Renal cortical epithelial cell (primary cell): ENCODE measurements at regions not wholly inside any gene's neighbourhood (a gene's known extent, or its start where the extent isn't known, plus 50 kb on each side); places are given as distances from the start of the nearest gene placed in this dataset.
"Not testable (repeated sequence)": the region's sequence is repeated elsewhere in the genome, so short reads cannot be mapped to it uniquely, and the experiment has no call there.

Experiments used
- DNase-seq: peaks from one replicate; pipeline ENCODE4 v3.0.0-alpha.2; 2011; ENCODE audit warnings: low read depth

GRCh38 chr17:30638968-30639367, 161.8 kb downstream of the GOSR1 start:
- peak; percentile 15 for DNase-seq

DNA sequence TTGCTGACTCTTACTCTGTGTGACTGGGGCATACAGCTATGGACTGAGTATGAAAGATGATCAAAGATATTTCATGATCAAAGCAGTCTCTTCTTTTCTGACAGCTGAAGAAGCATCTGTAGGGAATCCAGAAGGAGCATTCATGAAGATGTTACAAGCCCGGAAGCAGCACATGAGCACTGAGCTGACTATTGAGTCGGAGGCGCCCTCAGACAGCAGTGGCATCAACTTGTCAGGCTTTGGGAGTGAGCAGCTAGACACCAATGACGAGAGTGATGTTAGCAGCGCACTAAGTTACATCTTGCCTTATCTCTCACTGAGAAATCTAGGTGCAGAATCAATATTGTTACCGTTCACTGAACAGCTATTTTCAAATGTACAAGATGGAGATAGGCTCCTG, 154.4 kb downstream of the GOSR1 start:
- not testable (repeated sequence) for DNase-seq

- DNase-seq: not testable (repeated sequence)
Observed at GRCh38 chr17:30625380-30625779, 148.2 kb downstream of the GOSR1 start.

GRCh38 chr17:30624180-30624579, 147.0 kb downstream of the GOSR1 start:
- DNase-seq: not testable (repeated sequence)

GRCh38 chr17:30609682-30610081, 132.5 kb downstream of the GOSR1 start:
- DNase-seq: not testable (repeated sequence)

DNA sequence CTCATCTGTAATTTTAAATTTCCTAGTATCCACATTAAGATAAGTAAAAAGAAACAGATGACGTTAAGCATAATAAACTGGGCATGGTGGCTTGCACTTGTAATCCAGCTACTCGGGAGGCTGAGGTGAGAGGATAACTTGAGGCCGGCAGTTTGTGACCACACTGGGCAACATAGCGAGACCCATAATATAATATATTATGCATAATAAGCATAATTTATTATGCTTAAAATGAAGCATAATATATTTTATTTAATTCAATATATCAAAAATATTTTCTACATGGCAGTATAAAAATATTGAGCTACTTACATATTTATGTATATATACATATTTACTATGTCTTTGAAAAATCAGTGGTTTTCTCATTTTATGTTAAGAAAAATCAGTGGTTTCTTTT, 128.3 kb downstream of the GOSR1 start:
- DNase-seq: no peak

- no peak for DNase-seq
Observed at GRCh38 chr17:30605027-30605426, 127.8 kb downstream of the GOSR1 start.

- DNase-seq: not testable (repeated sequence)
Observed at GRCh38 chr17:30602396-30602795, 125.2 kb downstream of the GOSR1 start.

- peak; percentile 38 for DNase-seq
Observed at GRCh38 chr17:30601984-30602383, 124.8 kb downstream of the GOSR1 start.

GRCh38 chr17:30600830-30601494, 123.8 kb downstream of the GOSR1 start:
- DNase-seq: peak; percentile 6

DNA sequence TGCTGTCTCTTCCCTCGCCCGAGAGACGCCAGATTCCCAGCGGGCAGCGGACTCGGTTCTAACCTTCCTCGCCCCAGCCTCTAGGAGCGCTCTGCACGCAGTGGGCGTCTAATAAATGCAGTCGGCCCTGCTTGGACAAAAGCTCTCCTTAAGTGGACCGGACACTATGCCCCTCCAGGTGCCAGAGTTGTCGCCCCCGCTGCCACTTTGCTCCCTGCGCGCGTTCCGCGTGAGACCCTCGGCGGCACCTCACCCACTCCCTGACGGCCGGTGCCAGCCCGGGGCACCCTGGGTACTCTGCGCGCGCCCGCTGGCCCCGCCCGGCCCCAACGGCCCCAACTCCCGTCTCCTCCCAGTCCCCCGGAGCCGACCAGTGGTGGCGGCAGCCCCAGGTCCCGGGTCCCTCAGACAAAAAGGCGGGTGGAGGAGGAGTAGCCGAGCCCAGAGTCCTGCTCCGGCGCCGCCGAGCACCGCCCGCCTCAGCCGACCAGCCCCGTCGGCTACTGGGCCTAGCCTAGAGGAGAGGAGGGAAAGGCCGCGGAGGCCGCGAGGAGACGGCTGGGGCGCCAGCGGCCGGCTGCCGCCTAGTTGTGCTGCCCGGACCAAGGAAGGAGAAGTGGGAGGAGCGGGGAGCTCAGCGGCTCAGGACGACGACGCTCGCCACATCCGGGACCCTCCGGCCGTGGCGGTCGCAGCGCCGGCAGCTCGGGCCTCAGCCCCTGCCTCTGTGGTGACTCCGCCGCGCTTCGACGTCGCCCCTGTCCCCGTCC, 123.0 kb downstream of the GOSR1 start:
- DNase-seq: peak; percentile 40

DNA sequence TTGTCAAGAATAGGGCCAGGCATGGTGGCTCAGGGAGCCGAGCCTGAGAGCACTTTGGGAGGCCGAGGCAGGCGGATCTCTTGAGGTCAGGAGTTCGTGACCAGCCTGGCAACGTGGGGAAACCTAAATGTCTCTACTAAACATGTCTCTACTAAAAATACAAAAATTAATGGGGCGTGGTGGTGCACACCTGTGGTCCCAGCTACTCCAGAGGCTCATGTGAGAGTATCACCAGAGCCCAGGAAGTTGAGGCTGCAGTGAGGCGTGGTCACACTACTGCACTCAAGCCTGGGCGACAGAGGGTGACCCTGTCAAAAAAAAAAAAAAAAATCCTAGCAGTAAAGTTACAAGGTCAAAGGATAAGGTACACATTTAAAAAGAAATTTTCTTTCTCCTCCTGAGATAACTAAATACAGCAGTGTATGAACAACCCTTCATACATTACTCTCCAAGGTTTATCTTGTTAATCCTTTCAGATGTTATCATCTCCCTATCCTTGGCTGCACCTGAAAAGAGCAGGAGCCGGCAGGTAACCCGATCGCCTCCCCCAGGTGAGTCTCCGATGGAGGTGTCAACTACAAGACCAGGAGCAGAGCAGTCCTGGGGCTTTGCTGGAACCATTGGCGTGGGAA, 122.3 kb downstream of the GOSR1 start:
- DNase-seq: no peak

GRCh38 chr17:30597776-30598288, 120.6 kb downstream of the GOSR1 start:
- DNase-seq: no peak

DNA sequence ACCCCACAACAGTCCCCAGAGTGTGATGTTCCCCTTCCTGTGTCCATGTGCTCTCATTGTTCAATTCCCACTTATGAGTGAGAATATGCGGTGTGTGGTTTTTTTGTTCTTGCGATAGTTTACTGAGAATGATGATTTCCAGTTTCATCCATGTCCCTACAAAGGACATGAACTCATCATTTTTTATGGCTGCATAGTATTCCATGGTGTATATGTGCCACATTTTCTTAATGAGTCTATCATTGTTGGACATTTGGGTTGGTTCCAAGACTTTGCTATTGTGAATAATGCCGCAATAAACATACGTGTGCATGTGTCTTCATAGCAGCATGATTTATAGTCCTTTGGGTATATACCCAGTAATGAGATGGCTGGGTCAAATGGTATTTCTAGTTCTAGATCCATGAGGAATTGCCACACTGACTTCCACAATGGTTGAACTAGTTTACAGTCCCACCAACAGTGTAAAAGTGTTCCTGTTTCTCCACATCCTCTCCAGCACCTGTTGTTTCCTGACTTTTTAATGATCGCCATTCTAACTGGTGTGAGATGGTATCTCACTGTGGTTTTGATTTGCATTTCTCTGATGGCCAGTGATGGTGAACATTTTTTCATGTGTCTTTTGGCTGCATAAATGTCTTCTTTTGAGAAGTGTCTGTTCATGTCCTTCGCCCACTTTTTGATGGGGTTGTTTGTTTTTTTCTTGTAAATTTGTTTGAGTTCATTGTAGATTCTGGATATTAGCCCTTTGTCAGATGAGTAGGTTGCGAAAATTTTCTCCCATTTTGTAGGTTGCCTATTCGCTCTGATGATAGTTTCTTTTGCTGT, 120.0 kb downstream of the GOSR1 start:
- DNase-seq: not testable (repeated sequence)

DNA sequence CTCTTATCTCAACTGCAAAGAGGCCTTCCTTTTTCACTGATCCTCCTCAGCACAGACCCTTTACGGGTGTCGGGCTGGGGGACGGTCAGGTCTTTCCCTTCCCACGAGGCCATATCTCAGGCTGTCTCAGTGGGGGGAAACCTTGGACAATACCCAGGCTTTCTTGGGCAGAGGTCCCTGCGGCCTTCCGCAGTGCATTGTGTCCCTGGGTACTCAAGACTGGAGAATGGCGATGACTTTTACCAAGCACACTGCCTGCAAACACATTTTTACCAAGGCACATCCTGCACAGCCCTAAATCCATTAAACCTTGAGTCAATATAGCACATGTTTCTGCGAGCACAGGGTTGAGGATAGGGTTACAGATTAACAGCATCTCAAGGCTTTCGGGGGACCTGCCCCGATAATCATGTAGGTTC, 117.8 kb downstream of the GOSR1 start:
- not testable (repeated sequence) for DNase-seq

DNA sequence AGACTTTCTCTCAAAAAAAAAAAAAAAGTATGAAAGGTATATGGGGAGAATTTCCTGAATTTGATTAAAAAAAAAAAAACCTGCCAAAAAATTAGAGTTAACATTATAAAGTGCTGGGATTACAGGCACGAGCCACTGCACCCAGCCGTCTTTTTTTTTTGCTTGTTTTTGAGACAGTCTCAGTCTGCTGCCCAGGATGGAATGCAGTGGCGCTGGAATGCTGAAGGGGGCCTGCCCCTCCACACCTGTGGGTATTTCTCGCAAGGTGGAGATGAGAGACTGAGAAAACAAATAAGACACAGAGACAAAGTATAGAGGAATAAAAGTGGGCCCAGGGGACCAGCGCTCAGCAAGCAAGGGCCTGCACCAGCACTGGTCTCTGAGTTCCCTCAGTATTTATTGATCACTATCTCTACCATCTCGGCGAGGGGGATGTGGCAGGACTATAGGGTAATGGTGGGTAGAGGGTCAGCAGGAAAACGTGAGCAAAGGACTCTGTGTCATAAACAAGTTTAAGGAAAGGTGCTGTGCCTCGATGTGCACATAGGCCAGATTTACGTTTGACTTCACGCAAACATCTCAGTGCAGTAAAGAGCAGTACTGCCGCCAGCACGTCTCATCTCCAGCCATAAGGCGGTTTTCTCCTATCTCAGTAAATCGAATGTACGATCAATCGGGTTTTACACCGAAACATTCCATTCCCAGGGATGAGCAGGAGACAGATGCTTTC, 117.2 kb downstream of the GOSR1 start:
- no peak for DNase-seq

DNA sequence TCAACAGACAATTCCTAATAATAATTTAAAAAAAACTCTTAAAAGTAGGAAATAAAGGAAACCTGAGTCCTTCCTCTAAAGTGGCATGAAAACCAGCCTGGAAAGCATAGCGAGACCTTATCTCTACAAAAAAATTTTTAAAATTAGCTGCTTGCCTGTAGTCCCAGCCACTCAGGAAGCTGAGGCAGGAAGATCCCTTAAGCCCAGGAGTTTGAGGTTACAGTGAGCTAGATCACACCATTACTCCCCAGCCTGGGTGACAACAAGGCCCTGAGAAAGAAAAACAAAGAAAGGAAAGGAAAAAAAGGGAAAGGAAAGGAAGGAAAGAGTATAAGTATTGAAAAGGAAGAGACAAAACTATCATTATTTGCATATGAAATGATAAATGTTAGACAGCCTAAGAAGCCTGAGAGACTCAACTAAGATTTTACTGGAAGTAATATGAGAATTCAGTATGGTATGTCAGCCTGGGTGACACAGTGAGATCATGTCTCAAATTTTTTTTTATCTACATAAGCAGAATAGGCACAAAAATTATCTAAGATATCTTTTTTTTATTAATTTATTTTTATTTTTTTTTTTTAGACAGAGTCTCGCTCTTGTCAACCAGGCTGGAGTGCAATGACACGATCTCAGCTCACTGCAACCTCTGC, 113.0 kb downstream of the GOSR1 start:
- no peak for DNase-seq

DNA sequence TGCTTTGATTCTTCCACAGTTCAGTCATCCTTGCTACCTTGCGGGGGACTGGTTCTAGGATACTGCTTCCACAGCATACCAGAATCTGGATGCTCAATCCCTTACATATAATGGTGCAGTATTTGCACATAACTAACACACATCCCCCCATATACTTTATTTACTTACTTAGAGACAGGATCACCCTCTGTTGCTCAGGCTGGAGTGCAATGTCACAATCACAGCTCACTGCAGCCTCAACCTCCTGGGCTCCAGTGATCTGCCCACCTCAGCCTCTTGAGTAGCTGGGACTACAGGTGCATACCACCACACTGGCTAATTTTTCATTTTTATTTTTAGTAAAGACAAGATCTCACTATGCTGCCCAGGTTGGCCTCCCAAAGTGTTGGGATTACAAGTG, 112.2 kb downstream of the GOSR1 start:
- DNase-seq: no peak

DNA sequence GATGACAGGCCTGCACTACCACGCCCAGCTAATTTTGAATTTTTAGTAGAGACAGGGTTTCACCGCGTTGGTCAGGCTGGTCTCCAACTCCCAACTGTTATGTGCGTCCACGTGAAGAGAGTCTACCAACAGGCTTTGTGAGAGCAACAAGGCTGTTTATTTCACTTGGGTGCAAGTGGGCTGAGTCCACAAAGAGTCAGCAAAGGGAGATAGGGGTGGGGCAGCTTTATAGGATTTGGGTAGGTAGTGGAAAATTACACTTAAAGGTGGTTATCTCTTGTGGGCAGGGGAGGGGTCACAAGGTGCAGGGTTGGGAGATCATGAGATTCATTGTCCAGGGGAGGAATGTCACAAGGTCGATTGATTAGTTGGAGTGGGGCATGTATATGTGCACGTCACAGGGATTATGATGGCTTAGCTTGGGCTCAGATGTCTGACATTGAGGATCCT, 111.6 kb downstream of the GOSR1 start:
- no peak for DNase-seq

GRCh38 chr17:30586818-30587595, 109.8 kb downstream of the GOSR1 start:
- peak; percentile 73 for DNase-seq
